GM21717 (cell line): ENCODE measurements at regions not wholly inside any gene's neighbourhood (a gene's known extent, or its start where the extent isn't known, plus 50 kb on each side); places are given as distances from the start of the nearest gene placed in this dataset.
"Not testable (repeated sequence)": the region's sequence is repeated elsewhere in the genome, so short reads cannot be mapped to it uniquely, and the experiment has no call there.

Experiments used
- ATAC-seq: cut with Tn5 transposase; IDR thresholded peaks from one replicate; pipeline ENCODE4 v1.9.1; 2021; ENCODE audit warnings: mild to moderate bottlenecking, moderate library complexity; ENCODE audit not compliant: unreplicated experiment

GRCh38 chr20:19921829-19922228 lies 95.3 kb upstream of the NAA20 start:
- ATAC-seq, result not testable (repeated sequence)

GRCh38 chr20:19922716-19923115 lies 94.4 kb upstream of the NAA20 start:
- ATAC-seq, result no peak

DNA sequence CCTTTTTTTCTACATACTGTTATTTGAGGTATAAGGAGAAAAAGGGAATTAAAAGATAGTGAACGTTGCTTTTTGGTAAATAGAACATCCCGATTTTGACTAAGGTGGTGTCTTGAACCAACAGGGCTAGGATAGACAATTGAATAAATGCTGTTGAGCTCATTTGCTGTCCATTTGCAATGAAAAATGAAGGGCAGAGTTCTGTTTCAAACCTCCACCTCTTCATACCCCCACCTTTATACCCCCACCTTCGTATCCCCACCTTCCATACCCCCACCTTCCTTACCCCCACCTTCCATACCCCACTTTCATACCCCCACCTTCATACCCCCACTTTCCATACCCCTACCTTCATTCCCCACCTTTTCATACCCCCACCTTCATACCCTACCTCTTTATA lies 93.4 kb upstream of the NAA20 start:
- ATAC-seq, result no peak

DNA sequence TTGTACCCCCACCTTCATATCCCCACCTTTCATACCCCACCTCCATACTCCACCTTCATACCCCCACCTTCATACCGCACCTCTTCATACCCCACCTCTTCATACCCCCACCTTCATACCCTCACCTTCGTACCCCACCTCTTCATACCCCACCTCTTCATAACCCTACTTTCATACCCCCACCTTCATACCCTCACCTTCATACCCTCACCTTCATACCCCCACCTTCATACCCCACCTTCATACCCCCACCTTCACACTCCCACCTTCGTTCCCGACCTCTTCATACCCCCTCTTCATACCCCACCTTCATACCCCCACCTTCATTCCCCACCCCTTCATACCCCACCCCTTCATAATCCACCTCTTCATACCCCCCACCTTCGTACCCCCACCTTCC lies 92.9 kb upstream of the NAA20 start:
- no peak for ATAC-seq

- no peak for ATAC-seq
These were observed 90.6 kb upstream of the NAA20 start for GRCh38 chr20:19926591-19926990.

DNA sequence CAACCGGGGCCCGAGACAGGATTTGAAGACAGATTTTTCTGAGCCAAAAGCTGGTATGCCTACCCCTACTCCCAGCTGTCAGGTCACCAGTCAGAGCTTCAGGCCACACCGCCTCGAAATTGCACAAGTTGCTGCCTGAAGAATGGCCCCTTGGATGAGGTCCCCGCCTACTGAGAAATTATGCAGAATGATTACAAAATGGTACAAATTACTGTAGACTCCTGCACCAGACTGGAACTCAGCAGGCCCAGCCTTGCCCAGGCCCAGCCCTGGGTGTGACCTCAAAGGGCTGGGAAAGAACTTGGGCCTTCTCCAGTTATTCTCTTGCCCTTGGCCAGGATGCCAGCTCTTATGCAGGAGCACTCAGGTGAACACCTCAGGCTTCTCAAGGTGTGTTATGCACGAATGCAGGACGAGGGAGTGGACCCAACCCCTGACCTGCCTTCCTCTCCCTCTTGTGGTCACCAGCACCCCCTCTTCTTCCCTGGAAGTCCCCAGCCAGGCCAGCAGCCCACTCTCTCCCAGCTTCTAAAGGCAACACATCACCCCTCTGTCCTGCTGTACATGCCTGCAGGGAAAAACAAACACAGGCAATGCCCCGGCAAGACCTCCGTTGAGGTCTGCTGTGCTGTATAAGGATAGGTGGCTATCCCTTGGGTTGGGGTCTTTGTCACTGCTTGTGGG lies 88.7 kb upstream of the NAA20 start:
- no peak for ATAC-seq

DNA sequence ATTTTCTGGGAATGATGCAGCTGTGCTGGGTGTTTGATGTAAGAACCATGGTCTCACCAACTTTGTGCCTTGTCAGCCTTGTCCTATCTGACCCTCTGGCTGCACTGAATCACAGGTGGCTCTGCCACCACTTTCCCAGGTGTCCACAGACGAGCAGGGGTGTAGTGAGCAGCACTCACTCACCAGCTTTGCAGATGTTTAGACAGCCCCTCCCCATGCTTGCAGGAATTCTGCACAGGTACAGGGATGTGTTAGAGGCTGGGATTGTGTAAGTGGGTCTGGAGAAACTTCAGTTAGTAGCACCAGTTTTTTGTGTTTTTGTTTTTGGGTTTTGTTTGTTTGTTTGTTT lies 88.2 kb upstream of the NAA20 start:
- no peak for ATAC-seq

DNA sequence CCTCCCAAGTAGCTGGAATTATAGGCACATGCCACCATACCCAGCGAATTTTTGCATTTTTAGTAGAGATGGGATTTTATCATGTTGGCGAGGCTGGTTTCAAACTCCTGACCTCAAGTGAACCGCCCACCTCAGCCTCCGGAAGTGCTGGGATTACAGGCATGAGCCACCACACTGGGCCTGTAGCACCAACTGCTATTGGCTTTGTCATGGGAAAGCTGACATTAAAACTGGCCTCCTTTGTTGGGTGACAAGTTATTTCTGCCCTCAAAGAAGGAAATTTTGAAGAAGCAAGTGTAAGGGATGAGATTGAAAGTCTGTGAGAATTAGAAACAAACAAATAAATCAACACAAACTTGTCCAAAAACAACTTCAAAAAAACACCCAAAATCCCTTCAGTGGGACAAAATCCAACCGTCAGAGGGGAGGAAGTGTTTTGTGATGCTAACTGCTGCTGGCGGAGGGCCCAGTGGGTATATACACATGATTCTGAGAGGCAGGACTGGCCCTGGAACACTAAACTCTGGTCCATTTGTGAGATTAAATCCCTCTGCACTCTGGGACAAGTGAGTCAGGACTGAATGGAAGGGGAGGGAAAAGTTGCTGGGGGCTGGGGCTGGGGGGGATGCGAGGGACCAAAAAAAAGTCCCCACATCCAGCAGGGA lies 87.5 kb upstream of the NAA20 start:
- ATAC-seq, result no peak

- ATAC-seq, result no peak
These were observed 86.7 kb upstream of the NAA20 start for GRCh38 chr20:19930426-19930825.

DNA sequence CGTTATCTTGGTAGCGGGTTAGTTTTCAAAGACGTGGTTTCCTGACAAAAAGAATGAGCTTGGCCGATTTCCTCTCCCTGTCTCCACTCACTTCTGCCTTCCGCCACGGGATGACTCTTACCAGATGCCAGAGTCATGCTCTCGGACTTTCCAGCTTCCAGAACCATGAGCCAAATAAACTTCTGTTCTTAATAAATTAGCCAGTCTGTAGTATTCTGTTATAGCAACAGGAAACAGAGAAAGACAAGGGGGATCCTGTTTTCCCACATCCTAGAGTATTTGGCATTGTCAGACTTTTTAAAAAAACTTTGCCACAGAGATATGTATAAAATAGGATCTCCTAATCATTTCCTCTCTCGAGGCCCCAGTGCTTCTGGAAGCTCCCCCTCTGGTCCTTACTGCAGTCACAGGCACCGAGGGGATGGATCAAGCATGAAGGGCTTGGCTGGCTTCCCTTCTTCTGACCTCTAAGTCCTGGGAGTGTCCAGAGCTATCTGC lies 84.9 kb upstream of the NAA20 start:
- ATAC-seq, result no peak

DNA sequence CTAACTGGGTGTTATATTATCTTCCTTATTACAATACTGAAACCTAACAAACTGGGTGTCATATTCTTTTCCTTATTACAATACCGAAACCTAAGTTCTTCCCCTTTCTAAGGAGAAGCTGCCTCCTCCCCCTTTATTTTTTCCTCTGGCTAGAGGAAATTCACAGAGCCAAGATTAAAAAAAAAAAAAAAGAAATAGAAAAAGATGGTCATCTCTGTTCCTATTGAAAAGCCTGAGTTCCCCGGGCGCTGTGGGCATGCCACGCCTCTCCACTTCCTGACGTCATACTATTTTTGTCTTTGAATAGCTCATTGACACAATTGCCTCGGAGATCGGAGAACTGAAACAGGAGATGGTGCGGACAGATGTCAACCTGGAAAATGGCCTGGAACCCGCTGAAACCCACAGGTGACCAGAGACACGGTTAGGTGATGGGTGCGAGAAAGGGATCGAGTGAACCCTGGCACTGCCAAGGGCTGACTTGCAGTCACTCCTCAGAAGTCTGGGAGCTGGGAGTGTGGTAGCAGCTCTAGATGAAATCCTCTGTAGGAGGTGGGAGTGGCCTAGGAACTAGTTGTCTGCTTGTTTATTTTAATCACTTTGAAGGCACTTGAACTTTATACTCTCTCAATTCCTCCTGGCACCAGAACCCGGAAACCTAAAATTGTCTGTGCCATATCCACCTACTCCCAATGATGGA lies 82.2 kb upstream of the NAA20 start:
- no peak for ATAC-seq

DNA sequence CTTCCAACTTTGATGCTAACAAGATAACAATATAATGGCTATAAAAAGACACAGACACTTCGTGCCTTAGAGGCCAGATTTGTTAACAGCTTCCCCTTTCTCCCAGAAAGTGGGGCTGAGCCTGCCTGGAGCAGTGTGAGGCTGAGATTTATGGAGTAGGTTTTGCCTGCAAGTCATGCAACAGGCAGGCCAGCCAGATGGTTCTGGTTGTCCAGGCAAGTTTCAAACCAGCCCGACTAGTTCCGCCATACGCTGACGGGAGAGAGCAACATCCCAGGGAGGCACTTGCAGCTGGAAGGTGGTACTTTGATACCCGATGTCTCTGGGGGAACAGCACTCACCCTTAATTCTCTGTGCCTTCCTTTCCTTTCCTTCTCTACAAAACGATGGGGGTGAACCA lies 81.3 kb upstream of the NAA20 start:
- no peak for ATAC-seq

DNA sequence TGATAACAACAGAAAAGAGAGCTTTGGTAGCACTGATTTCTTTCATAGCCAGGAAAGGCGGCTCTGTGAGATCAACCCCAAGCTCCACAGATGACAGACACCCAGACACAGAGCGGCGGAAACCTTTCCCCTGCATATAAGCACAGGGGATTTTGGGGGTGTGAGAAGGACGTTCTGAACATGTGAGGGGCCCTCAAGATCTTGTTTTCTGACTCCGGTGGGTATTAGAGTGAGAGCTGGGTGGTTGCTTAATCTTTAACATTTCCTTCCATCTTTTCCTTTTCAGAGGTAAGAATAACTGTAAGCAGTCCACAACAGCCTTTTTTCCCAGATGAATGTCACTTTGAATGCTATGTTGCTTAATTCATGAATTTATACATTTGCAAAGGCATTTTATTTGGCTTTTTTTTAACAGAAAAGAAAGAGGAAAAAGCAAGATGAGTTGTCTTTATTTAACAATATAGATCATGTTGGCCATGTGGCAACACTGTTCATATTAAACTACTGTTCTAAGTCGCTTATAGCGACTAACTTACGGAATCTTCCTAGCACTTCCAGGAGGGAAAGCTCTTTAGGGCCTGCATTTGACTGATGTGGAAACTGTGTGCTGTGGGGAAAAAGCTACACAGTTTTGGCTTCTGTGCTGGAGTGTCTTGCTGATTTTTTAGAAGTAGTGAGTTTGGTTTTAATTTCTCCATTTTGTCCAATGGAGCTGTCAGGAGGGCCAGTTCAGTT lies 80.5 kb upstream of the NAA20 start:
- ATAC-seq, result no peak

DNA sequence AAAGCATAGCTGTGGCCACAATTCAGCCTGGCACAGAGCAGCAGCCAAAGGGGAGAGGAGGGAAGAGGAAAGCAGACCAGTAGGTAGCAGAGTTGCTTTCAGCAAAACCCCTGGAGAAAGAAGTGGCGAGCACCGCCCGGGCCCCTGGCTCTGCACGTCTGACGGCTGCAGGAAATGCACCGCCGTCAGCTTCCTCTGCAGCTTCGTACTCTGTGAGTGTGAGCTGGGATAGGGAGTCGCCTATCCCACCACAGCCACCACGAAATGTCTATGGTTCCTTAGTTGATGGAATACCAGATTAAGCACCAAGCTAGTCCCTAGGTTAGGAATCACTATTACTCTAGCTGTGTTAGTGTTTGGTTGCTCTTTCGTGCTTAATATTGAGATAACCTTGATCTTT lies 79.9 kb upstream of the NAA20 start:
- ATAC-seq, result no peak

- peak; percentile 82 for ATAC-seq
These were observed 79.3 kb upstream of the NAA20 start for GRCh38 chr20:19937651-19938420.

DNA sequence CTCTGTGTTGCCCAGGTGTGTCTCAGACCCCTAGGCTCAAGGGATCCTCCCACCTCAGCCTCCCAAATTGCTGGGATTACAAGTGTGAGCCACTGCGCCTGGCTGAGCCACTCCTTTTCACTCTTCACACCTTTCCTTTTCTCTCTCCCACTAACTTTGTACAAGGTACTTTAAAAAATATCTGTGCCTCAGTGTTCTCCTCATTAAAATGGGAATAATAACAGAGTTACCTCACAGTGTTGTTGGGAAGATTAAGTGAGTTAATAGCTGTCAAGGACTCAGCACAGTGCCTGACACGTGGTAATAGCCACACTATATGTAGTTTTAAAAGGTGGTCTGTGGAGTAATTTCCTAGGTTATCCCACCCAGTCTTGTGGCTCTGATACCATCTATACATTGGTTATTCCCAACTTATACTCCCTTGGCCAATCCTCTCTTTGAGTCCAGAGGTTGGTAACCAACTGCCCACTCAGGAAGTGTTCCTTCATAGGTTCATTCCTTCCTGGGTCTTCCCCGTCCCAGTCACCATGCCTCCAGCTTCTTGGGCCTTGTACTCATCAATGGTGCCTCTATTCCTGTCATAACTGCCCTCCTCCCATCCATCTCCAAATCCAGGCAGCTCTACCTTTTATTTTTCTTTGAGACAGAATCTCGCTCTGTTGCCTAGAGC lies 78.6 kb upstream of the NAA20 start:
- no peak for ATAC-seq

DNA sequence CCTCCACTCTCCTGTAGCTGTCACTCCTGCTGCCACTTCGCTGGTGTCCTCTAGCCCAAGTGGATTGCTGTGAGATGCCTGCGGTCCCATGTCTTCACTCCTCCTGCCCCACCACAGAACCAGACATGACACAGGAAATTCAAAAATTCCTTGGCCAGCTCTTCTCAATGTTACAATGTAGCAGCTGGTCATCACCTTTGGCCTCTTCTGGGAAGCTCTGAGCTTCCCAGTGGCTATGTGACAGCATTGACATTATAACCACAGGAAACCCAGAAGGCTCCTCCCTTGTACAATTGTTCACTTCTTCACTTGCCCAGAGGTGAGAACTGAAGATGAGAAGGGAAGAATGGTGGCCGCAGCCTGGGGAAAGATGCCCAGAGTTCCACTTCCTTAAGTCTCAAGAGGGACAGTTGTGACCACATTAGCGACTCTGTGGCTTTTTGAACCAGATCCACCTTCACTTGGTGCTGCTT lies 76.1 kb upstream of the NAA20 start:
- ATAC-seq, result no peak

DNA sequence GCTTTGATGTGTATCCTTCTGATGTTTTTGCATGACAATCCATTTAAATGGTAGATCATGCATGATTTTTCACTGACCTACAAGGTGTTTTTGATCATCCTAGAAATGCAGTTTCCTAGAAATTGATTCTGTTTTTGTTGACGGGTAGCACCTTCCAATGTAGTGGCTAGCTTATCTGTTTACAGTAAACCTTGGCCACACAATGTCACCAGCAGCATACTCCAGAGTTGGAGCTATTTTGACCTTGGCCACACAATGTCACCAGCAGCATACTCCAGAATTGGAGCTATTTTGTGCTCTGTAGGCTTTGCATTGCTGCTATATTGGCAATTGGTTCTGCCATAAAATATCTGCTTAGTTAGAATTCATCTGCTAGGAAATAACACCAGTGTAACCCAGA lies 74.6 kb upstream of the NAA20 start:
- no peak for ATAC-seq

DNA sequence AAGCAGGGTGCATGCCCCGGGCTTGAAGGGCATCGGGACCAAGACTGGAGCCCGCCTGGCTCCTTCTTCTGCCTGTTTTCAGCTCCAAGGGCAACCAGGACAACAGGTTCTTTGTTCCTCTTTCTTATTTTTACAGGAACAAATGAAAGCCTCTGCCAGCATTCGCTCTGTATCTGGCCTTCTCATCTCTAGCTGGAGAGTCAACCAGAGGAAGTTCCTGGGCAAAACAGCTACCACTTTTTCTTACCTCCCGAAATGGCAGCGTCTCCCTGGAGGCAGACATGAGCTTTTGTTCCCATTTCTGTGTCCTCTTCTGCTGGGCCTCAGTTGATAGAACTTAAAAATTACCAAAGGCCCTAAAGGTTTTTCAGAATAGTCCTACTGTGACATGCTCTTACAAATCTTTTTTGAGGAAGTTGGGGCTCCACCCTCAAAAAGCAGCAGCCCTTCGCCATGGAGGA lies 74.1 kb upstream of the NAA20 start:
- ATAC-seq, result no peak
